HEK293 (cell line): ENCODE measurements at regions not wholly inside any gene's neighbourhood (a gene's known extent, or its start where the extent isn't known, plus 50 kb on each side); places are given as distances from the start of the nearest gene placed in this dataset.

Experiments
- CTCF ChIA-PET: fragments of 350-600 bp; formaldehyde crosslinking; extraction: SDS; loops from one replicate; lab custom pipeline; 2021; ENCODE audit warnings: antibody characterized with exemption; lab: Yijun Ruan, JAX
- POLR2A ChIA-PET: fragments of 300-600 bp; formaldehyde crosslinking; extraction: SDS; loops from one replicate; lab custom pipeline; 2020; ENCODE audit warnings: antibody characterized with exemption, inconsistent platforms; lab: Yijun Ruan, JAX
- H3K27ac ChIP-seq: fragments of 200-500 bp; sonication (Bioruptor generic); 2 replicates; pipeline ENCODE4 v1.5.1; 2014; ENCODE audit warnings: low read depth, low read length, control low read depth, inconsistent platforms; ENCODE audit errors: extremely low read depth
- H3K36me3 ChIP-seq, 2 experiments: fragments of 200-500 bp in 1 of 2; sonication (Bioruptor generic) in 1 of 2; 1 replicate in 1 of 2; 2 replicates in 1 of 2; pipeline ENCODE4 v1.5.1; 2014 to 2017; ENCODE audit warnings: inconsistent platforms in 2 of 2, low read length in 2 of 2; ENCODE audit not compliant: control insufficient read depth in 2 of 2, insufficient read depth in 1 of 2
- H3K4me1 ChIP-seq: fragments of 200-500 bp; sonication (Bioruptor generic); 2 replicates; pipeline ENCODE4 v1.5.1; 2014; ENCODE audit warnings: mild to moderate bottlenecking, low read length, inconsistent platforms; ENCODE audit not compliant: control insufficient read depth, insufficient read depth
- H3K4me3 ChIP-seq: 2 replicates; pipeline ENCODE4 v1.5.1; 2011; ENCODE audit warnings: low read depth, mild to moderate bottlenecking, control low read depth, low read length, moderate library complexity
- H3K9me3 ChIP-seq: fragments of 200-500 bp; sonication (Bioruptor generic); 2 replicates; pipeline ENCODE4 v1.5.1; 2014; ENCODE audit warnings: low read depth, low read length, inconsistent platforms; ENCODE audit not compliant: control insufficient read depth, insufficient read depth
- CTCF ChIP-seq: fragments of 450-650 bp; formaldehyde crosslinking; IDR thresholded peaks from 2 replicates; pipeline ENCODE4 v1.5.1; 2016; ENCODE audit warnings: missing biosample characterization, missing genetic modification characterization
- GLI2 ChIP-seq: fragments of 450-650 bp; formaldehyde crosslinking; IDR thresholded peaks from 2 replicates; pipeline ENCODE4; 2017; ENCODE audit warnings: missing biosample characterization, missing genetic modification characterization, low read depth, borderline replicate concordance
- MZF1 ChIP-seq: fragments of 450-650 bp; formaldehyde crosslinking; IDR thresholded peaks from 2 replicates; pipeline ENCODE4 v1.5.1; 2017; ENCODE audit warnings: missing biosample characterization, missing genetic modification characterization, borderline replicate concordance
- PATZ1 ChIP-seq: fragments of 450-650 bp; formaldehyde crosslinking; IDR thresholded peaks from 2 replicates; pipeline ENCODE4 v1.5.1; 2016; ENCODE audit warnings: missing biosample characterization, missing genetic modification characterization
- PBX3 ChIP-seq: sonication (generic); formaldehyde crosslinking; IDR thresholded peaks from 2 replicates; pipeline ENCODE4 v1.8.1; 2022; ENCODE audit warnings: mild to moderate bottlenecking, moderate library complexity, missing genetic modification reagents
- PRDM6 ChIP-seq: fragments of 450-650 bp; formaldehyde crosslinking; IDR thresholded peaks from 2 replicates; pipeline ENCODE4 v1.5.1; 2017; ENCODE audit warnings: missing biosample characterization, missing genetic modification characterization
- SP3 ChIP-seq: fragments of 450-650 bp; formaldehyde crosslinking; IDR thresholded peaks from 2 replicates; pipeline ENCODE4 v1.5.1; 2016; ENCODE audit warnings: missing biosample characterization, missing genetic modification characterization
- SP7 ChIP-seq: fragments of 450-650 bp; formaldehyde crosslinking; IDR thresholded peaks from 2 replicates; pipeline ENCODE4 v1.5.1; 2016; ENCODE audit warnings: missing biosample characterization, missing genetic modification characterization
- WT1 ChIP-seq: fragments of 450-650 bp; formaldehyde crosslinking; IDR thresholded peaks from 2 replicates; pipeline ENCODE4 v1.5.1; 2016; ENCODE audit warnings: missing biosample characterization, missing genetic modification characterization
- ZBTB7A ChIP-seq: fragments of 450-650 bp; formaldehyde crosslinking; IDR thresholded peaks from 2 replicates; pipeline ENCODE4 v1.5.1; 2016; ENCODE audit warnings: low read depth, missing biosample characterization, missing genetic modification characterization
- ZFP3 ChIP-seq: fragments of 450-650 bp; formaldehyde crosslinking; IDR thresholded peaks from 2 replicates; pipeline ENCODE4 v1.5.1; 2016; ENCODE audit warnings: low read depth, missing biosample characterization, missing genetic modification characterization
- ZNF324 ChIP-seq: fragments of 450-650 bp; formaldehyde crosslinking; IDR thresholded peaks from 2 replicates; pipeline ENCODE4 v1.5.1; 2016; ENCODE audit warnings: missing biosample characterization, missing genetic modification characterization
- ZNF473 ChIP-seq: fragments of 450-650 bp; formaldehyde crosslinking; IDR thresholded peaks from 2 replicates; pipeline ENCODE4 v1.5.1; 2017; ENCODE audit warnings: missing biosample characterization, missing genetic modification characterization
- ZNF530 ChIP-seq: fragments of 450-650 bp; formaldehyde crosslinking; IDR thresholded peaks from 2 replicates; pipeline ENCODE4 v1.5.1; 2016; ENCODE audit warnings: low read depth, missing biosample characterization, missing genetic modification characterization
- ZNF600 ChIP-seq: fragments of 450-650 bp; formaldehyde crosslinking; IDR thresholded peaks from 2 replicates; pipeline ENCODE4 v1.5.1; 2016; ENCODE audit warnings: missing biosample characterization, missing genetic modification characterization
- ZNF623 ChIP-seq: fragments of 450-650 bp; formaldehyde crosslinking; IDR thresholded peaks from 2 replicates; pipeline ENCODE4 v1.5.1; 2016; ENCODE audit warnings: missing biosample characterization, missing genetic modification characterization
- ZNF626 ChIP-seq: fragments of 450-650 bp; sonication (Bioruptor Pico); formaldehyde crosslinking; IDR thresholded peaks from 2 replicates; pipeline ENCODE4 v1.5.1; 2018; ENCODE audit warnings: missing biosample characterization, missing genetic modification characterization, inconsistent platforms
- ZNF670 ChIP-seq: fragments of 450-650 bp; formaldehyde crosslinking; IDR thresholded peaks from 2 replicates; pipeline ENCODE4 v1.5.1; 2016; ENCODE audit warnings: missing biosample characterization, missing genetic modification characterization, low read depth
- TF ChIP-seq, protein P1 (sequence below): fragments of 450-650 bp; formaldehyde crosslinking; conservative IDR thresholded peaks from 2 replicates; pipeline ENCODE4 v1.5.1; 2016; ENCODE audit warnings: low read depth, missing biosample characterization, missing genetic modification characterization

- no peaks in the 10 kb centered on the region for H3K9me3 ChIP-seq
- no peaks in the 10 kb centered on the region for H3K4me1 ChIP-seq
- no peaks in the 10 kb centered on the region for H3K36me3 ChIP-seq
- no peak overlapping the region for H3K27ac ChIP-seq
- no peak overlapping the region for H3K4me3 ChIP-seq
- ChIA-PET CTCF (no interaction called here), POLR2A (no interaction called here)
- TF ChIP-seq ZNF473 (no peak), WT1 (tag by site-specific recombination) (no peak), MZF1 (tag by site-specific recombination) (no peak), ZNF623 (tag by site-specific recombination) (no peak), GLI2 (no peak), PRDM6 (tag by site-specific recombination) (no peak), CTCF (tag by site-specific recombination) (no peak)
- TF ChIP-seq, protein P1, sequence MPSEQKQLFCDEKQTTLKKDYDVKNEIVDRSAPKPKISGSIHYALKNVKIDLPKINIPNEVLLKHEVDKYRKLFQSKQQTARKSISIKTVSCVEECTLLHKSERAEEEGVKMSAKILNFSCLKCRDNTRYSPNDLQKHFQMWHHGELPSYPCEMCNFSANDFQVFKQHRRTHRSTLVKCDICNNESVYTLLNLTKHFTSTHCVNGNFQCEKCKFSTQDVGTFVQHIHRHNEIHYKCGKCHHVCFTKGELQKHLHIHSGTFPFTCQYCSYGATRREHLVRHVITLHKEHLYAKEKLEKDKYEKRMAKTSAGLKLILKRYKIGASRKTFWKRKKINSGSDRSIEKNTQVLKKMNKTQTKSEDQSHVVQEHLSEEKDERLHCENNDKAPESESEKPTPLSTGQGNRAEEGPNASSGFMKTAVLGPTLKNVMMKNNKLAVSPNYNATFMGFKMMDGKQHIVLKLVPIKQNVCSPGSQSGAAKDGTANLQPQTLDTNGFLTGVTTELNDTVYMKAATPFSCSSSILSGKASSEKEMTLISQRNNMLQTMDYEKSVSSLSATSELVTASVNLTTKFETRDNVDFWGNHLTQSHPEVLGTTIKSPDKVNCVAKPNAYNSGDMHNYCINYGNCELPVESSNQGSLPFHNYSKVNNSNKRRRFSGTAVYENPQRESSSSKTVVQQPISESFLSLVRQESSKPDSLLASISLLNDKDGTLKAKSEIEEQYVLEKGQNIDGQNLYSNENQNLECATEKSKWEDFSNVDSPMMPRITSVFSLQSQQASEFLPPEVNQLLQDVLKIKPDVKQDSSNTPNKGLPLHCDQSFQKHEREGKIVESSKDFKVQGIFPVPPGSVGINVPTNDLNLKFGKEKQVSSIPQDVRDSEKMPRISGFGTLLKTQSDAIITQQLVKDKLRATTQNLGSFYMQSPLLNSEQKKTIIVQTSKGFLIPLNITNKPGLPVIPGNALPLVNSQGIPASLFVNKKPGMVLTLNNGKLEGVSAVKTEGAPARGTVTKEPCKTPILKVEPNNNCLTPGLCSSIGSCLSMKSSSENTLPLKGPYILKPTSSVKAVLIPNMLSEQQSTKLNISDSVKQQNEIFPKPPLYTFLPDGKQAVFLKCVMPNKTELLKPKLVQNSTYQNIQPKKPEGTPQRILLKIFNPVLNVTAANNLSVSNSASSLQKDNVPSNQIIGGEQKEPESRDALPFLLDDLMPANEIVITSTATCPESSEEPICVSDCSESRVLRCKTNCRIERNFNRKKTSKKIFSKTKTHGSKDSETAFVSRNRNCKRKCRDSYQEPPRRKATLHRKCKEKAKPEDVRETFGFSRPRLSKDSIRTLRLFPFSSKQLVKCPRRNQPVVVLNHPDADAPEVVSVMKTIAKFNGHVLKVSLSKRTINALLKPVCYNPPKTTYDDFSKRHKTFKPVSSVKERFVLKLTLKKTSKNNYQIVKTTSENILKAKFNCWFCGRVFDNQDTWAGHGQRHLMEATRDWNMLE = no peak
Measured at GRCh38 chr6:91305755-91306154, 718.9 kb upstream of the MAP3K7 start.

GRCh38 chr6:91304521-91304920 is 717.6 kb upstream of the MAP3K7 start:
- no peak overlapping the region for H3K27ac ChIP-seq
- POLR2A ChIA-PET = no interaction called here
- TF ChIP-seq SP3 = no peak
- H3K4me1 ChIP-seq = peaks cover 5% of the 10 kb centered on the region
- no peaks in the 10 kb centered on the region for H3K36me3 ChIP-seq
- H3K9me3 ChIP-seq = no peaks in the 10 kb centered on the region
- no peak overlapping the region for H3K4me3 ChIP-seq
- CTCF ChIA-PET = interaction anchor here (1.1 kb wide), 1 partner anchor 27 kb away, joined by 3 read pairs; no protein-coding TSS in a partner anchor

- no peak for TF ChIP-seq PBX3 (CRISPR knock-in tag)
- no peak for TF ChIP-seq ZBTB7A (tag by site-specific recombination)
- no peak for TF ChIP-seq ZNF324 (tag by site-specific recombination)
- no peak for TF ChIP-seq ZNF530
- no peak for TF ChIP-seq ZFP3
- TF ChIP-seq MZF1 (tag by site-specific recombination) = no peak
- no peak for TF ChIP-seq ZNF670 (tag by site-specific recombination)
- TF ChIP-seq ZNF600 (tag by site-specific recombination) = no peak
- TF ChIP-seq SP7 (tag by site-specific recombination) = no peak
- TF ChIP-seq PATZ1 = no peak
- no peak for TF ChIP-seq ZNF626 (tag by site-specific recombination)
- Histone ChIP-seq H3K4me3 (no peak overlapping the region), H3K27ac (no peak overlapping the region), H3K4me1 (peaks cover 11% of the 10 kb centered on the region), H3K36me3 (no peaks in the 10 kb centered on the region), H3K9me3 (no peaks in the 10 kb centered on the region)
- POLR2A ChIA-PET = no interaction called here
- CTCF ChIA-PET = no interaction called here
Measured at GRCh38 chr6:91303326-91303725, 716.5 kb upstream of the MAP3K7 start.
